ENCODE measurements at regions not wholly inside any gene's neighbourhood (a gene's known extent, or its start where the extent isn't known, plus 50 kb on each side); places are given as distances from the start of the nearest gene placed in this dataset.
"Not testable (repeated sequence)": the region's sequence is repeated elsewhere in the genome, so short reads cannot be mapped to it uniquely, and the experiment has no call there.

DNA sequence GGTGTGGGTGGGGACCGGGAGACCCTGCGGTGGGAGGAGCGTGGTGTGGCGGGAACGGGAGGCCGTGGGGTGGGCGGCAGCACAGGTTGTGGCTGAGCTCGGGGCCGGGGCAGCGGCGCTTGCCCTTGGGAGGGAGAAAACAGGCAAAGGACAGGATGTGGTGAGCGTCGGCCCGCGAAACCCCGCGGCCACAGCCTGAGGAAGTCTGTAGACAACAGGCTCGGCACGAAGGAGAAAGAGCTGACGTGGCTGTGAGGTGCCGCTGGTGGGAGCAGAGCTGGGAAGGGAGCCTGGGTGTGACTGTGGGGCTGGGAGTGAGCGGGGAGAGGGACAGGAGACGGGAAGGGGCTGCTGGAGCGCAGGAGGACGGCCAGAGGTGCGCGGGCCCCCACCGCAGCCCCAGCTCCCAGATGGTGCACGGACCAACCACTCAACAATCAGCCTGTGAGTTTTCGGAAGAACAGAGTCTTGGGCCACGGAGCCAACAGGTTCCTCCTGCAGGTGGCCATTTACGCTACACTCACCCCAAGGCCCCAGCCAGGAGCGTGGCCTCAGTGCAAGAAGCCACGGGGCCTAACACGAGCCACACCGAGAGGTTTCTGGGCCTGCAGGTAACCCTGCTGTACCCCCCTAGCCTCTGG is 202.8 kb downstream of the DLL1 start:
- FAIRE-seq (peak; percentile 68), DNase-seq (ENCODE audit: insufficient read length, low spot score) (peak; percentile 92)

DNA sequence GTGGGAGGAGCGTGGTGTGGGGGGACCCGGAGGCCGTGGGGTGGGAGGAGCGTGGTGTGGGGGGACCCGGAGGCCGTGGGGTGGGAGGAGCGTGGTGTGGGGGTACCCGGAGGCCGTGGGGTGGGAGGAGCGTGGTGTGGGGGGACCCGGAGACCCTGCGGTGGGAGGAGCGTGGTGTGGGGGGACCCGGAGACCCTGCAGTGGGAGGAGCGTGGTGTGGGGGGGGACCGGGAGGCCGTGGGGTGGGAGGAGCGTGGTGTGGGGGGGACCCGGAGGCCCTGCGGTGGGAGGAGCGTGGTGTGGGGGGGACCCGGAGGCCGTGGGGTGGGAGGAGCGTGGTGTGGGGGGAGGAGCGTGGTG is 203.5 kb downstream of the DLL1 start:
- not testable (repeated sequence) for FAIRE-seq; DNase-seq (ENCODE audit: insufficient read length, low spot score)

DNA sequence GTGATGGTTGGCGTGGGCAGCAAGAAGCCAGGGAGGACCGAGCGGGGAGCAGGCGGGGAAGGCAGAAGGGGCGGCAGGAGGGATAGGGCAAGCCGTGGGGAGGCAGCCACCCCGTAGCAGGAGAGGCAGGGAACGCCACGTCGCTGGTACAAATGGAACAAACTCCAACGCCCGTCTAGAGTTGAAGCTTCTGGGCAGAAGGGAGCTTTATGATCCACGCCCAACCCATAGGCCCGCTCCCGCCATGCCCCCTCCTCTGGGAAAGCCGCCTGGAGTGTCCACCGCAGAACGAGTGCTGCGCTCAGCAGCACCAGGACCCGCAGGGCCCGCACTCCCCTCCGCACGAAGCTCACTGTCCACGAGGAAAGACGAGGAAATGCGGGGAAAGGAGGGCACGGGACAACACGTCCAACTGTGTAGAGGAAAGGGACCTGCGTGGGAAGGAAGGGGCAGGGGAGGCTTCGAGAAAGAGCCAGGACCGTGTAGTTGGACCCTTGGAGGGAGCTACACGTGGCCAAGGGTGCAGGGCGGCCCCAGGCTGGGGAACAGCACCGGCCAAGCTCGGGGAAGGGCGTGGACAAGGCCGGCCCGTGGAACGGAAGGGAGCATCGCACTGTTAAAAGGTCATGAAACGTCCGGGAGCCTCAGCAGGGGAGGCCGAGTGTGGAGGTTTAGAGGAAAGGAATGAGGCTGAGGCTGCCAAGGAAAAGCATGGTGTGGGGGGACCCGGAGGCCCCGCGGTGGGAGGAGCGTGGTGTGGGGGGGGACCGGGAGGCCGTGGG is 204.0 kb downstream of the DLL1 start:
- DNase-seq (ENCODE audit: insufficient read length, low spot score), result no peak

DNA sequence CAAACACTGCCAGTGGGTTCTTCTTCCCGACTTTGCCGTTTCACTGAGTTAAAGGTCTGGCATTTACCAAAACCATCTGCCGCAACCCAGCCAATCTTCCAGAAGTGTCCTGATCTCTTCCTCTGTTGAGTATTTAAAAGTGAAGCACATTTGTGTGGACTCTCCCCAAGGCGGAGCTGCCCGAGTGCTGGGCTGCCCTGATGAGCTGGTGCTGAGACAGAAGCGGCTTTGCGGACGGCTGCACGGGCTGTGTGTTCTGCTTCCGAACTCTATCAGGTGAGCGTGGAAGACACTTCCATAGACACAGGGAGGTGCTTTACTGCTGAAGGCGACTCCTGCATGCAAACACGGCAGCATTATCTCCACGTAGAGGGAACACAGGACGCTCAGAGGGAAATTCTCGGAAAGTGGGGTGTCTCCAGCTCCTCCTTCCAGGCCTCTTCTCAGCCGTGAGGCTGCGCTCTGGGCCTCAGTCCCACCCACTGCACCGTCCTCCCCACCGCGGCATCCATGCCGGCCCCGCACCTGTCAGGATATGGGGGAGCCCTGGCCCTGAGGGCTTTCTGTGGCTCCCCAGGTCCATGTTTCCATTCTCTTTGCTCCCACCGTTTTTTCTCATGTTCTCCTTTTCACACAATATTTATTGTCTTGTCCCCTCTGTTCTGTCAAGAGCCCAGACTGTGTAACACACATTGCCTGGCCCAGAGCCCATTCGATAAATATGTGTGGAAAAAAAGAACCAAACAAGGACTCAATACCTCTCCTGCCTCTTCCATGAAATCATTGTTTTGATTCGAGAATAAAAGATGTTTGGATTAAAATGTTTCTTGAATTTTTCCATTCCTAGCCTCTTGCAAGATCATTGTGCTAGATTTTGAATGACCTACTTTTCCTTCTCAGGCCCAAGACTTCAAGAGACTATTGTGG is 205.1 kb downstream of the DLL1 start:
- DNase-seq (ENCODE audit: insufficient read length, low spot score), result no peak
- no peak for FAIRE-seq

More for the DNA sequence above, 204.0 kb downstream of the DLL1 start:
- no peak for FAIRE-seq

DNA sequence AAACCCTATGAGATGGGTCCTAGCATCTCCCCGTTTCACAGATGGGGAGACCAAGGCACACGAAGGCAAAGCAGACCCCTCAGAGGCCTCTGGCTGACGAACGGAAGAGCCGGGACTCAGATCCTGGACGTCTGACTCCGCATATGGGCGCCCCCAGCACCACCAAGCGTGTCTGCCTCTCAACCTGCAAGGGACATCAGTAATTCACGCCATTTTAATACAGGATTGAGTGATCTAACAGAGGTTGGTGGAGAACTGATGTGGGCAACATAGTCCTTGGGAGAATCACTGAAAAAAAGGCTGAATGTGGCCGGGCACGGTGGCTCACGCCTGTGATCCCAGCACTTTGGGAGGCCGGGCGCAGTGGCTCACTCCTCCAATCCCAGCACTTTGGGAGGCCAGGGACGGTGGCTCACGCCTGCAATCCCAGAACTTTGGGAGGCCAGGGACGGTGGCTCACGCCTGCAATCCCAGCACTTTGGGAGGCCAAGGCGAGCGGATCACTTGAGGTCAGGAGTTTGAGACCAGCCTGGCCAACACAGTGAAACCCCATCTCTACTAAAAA is 206.6 kb downstream of the DLL1 start:
- DNase-seq (ENCODE audit: insufficient read length, low spot score), result no peak
- FAIRE-seq, result no peak

DNA sequence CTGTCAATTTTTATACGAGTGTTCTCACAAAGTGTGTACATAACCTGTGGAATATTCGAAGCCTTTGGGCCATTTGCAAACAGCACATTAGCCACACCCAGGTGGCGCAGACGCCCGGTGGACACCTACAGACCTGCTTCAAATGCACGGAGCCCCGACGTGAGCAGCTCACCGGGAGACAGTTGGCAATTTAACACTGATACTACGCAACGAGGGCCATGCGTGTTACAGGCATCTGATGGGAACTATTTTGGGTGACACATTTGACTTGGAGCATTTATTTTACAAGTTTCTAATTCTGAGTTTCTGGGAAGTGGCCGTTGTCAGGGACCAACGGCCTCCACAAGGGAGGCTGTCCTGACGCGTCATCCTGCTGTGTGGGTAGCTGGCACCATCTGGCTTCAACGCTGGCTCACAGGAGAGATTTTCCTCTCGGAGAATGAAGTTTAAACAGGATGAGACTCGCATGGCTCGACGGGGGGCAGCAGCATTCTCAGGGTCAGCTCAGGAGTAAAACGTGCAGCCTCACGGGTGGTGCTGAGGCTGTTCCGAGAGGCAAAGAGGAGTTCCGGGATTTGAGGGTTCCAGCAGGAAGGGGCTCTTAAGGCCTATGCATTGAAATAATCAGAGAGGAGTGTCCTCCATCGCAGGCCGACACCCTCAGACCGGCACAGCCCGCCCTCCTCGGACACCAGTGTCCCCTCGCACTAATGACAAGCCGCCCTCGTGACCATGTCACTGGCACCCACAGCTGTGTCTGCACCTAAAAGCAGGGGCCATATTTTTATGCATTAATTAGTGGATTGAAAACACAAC is 207.4 kb downstream of the DLL1 start:
- FAIRE-seq (no peak), DNase-seq (ENCODE audit: insufficient read length, low spot score) (no peak)

DNA sequence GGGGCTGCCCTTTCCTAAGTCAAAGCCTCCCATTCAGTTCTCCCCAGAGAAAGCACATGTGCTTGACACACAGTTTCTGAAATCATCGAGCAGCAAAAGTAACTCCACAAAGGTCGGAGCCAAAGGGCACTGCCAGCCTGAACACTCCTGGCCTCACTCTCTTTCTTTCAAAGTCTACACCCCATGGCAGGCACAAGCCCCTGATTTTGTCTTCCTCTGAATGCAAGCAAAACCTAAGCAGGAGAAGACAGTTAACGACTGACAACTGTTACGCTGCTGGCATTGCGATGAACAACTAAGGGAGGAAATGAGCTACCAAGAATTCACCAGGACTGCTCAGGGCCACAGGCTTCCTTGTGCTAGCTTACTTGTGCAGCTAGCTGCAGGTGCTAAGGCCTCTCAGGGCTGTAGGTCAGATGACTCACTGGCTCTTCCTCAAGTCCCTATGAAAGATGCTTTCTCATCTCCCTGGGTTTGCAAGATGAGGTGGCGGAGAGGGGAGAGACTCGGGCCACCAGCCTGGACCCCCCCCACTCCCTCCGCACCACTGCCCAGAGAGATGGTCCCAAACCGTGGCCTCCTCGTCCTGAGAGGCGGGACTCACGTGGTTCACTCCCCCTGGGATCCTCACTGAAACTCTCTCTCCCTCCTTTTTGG is 208.2 kb downstream of the DLL1 start:
- DNase-seq (ENCODE audit: insufficient read length, low spot score) (no peak), FAIRE-seq (no peak)

DNA sequence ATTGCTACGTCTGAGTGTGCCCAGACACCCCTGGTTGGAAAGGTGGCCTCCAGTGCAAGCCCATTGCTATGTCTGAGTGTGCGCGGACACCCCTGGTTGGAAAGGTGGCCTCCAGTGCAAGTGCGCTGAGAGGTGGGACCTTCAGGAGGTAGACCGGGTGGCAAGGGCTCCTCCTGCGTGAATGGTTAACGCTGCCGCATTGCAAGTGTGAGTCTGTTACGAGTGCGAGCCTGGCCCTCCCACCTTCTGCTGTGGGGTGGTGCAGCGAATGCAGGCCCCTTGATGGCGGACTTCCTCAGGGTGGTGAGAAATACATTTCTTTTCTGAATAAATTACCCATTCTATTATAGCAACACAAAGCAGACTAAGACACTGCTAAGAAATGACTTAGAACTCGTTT is 208.8 kb downstream of the DLL1 start:
- FAIRE-seq (no peak), DNase-seq (ENCODE audit: insufficient read length, low spot score) (no peak)

DNA sequence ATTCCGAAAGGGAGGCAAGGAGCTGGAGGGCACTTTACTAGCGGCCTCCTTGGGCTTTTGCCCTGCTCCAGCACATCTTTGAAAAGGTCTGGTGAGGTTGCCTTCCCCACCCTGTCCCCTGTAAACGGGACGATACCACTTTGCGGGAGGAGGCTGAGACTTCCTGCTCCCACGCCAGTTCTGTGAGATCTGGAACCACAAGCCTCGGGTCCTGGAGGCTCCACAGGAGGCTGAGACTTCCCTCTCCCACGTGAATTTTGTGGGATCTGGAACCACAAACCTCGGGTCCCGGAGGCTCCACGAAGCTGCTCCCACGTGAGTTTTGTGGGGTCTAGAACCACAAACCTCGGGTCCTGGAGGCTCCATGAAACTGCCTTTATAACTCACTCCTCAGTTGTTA is 209.3 kb downstream of the DLL1 start:
- DNase-seq (ENCODE audit: insufficient read length, low spot score) (no peak), FAIRE-seq (no peak)

DNA sequence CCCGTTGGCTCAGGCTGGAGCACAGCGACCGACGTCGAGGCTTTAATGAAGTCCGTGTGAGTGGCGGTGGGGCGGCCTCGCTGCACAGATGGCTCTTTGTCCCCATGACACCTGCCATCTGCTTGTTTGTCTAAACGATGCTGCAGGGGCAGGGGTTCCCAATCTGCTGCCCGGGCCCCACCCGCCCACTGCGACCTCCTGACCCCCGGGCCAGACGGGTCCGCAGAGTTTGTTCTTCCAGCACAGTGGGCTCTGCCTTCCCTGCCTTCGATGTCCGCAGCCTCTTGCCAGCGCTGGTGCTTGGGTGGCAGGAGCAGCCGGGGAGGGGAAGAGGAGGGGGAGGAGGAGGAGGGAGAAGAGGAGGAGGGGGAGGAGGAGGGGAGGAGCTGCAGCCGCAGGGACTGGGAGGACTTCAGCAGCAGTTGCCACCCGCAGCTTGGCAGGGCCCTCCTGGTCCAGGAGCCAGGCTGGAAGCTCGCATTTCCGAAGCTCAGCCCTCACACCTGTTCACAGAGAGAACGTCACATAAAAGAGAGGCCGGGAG is 210.0 kb downstream of the DLL1 start:
- DNase-seq (ENCODE audit: insufficient read length, low spot score) (no peak), FAIRE-seq (no peak)

DNA sequence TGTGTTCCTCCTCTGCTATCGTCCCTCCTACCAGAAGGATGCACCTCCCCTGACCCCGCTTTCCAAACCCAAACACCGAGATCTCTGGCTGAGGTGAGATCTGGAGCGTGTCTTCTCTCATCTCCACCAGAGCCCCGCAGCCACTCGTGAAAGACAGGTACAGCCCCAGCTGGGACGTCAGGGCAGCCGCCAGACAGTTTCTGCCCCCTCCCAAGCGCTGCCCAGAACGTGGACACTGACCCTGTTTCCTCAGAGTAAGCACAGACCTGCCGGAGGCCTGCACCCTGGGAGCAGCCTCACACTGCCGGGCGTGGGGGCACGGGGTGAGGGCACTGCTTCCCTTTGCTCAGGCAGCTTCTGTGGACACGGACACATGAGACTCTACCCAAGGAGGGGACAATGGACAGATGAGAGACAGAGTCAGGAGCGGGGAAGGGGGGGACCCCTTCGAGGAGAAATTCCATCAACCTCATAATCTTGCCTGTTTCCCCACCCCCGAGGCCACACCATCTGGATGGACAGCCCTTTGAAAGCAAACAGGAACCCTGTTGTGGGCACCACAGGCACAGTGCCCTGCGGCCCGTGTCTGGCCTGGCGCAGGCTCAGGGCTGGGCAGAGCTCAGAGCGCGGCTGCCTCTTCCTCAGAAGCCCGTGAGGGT is 210.6 kb downstream of the DLL1 start:
- FAIRE-seq (no peak), DNase-seq (ENCODE audit: insufficient read length, low spot score) (no peak)

DNA sequence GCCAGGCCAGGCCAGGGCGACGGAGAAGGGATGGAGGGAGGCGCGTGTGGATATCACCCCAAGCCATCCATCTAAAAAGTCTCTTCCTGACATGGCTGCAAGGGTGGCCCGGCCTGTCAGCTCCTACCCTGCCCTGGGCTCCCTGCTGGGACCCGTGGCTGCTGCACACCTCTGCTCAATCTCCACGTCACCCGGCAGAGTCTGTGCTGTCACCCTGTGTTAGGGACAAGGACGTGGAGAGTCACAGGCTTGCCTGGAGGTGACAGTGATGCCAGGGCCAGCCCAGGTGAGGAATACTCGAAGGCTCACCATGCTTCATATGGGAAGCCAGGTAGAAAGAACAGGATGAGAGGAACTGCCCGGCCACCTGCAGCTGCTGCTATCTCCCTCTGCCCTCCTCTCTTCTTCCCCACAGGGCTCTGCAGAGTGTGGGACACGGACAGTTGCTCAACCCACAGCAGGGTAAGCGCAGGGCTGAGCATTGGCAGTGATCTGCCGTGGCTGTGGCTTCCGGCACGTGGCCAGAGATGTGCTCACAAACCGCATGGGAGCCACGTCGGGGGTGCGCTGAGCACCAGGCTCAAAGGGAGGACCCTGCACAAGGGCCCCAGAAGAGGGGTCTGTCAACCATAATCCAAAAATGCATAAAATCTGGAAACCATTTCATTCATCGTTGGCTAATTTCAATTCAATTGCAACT is 214.3 kb downstream of the DLL1 start:
- FAIRE-seq, result no peak
- no peak for DNase-seq (ENCODE audit: insufficient read length, low spot score)

DNA sequence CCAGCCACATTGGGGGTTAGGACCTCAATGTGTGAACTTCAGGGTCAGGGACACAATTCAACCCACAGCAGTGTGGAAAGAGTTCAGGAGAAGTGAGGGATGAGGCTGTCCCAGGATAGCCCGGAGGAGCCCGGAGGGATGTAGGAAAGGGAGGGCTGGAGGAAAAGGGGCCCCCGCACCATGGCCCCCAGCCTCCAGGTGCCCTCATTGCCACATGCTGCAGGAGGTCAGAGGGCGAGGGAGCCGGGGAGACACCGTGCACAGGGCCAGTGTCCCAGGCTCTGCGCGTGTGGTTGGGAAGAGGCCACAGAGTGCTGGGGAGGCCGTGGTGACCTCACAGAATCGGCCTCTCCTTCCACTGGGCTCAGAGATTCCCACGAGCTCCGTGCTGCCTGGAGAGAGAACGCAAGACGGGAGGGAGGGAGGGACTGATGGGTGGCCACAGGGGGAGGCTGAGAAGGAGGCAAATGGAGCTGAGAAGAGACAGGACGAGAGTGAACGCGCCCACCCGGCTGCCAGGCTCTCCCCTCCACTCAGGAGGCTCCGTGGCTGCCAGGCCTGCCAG is 215.1 kb downstream of the DLL1 start:
- FAIRE-seq, result no peak
- no peak for DNase-seq (ENCODE audit: insufficient read length, low spot score)

DNA sequence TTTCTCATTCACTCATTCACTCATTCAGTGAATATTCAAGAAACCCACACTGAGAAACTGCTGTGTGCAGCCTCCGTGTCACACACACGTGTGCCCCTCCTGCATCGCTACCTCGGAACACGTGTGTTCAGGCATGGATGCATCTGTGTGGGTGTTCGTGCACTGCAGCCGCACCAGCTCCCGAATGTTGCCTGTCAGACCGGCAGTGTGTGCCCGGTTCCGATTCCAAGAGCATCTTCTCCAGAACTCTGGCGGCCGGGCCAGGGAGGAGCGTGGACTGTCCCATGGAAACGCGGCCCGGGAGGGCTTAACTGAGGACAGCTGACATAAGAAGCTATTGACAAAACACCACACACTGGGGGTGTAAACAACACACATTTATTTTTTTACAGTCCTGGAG is 216.0 kb downstream of the DLL1 start:
- DNase-seq (ENCODE audit: insufficient read length, low spot score) (no peak), FAIRE-seq (no peak)

DNA sequence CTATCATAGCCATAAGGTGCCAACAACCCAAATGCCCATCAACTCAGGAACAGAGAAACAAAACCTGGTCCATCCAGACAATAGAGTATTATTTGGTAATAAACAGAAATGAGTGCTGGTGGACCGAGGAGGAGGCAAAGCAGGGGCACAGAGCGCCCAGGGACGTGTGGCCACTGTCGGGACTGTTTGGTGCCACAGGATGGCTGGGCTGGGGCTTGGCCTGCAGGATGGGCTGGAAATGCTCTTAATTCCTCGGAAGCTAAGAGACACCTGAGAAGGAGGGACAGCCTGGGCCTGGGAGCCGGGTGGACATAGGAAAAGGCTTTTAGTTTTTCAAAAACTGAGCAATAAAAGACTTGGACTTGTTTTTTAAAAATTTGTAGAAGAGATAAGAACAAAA is 216.4 kb downstream of the DLL1 start:
- FAIRE-seq, result no peak
- no peak for DNase-seq (ENCODE audit: insufficient read length, low spot score)

DNA sequence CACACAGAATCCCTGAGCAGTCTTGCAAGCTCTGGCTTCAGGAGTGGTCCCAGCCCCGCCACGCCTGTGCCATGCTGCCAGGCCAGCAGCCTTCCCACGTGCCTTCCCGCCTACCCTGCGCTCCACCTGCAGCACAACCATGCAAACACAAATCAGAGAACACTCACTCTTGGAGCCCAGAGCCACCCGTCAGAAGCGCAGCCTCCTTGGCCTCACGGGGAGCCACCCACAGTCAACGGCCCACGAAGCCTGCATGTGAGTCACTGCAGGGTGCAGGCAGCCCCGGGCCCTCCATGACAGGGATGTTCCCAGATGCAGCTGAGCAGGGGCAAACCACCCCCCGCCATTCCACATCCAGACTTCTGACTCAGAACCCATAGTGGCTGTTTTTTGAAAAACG is 217.0 kb downstream of the DLL1 start:
- FAIRE-seq, result no peak
- no peak for DNase-seq (ENCODE audit: insufficient read length, low spot score)

DNA sequence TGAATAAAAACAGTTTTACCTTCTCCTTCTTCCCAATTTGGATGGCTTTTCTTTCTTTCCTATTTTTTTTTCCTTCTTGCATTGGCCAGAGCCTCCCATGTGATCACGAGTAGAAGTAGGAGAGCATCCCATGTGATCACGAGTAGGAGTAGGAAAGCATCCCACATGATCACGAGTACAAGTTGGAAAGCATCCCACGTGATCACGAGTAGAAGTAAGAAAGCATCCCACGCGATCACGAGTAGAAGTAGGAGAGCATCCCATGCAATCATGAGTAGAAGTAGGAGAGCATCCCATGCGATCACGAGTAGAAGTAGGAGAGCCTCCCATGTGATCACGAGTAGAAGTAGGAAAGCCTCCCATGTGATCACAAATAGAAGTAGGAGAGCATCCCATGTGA is 218.6 kb downstream of the DLL1 start:
- FAIRE-seq, result no peak

DNA sequence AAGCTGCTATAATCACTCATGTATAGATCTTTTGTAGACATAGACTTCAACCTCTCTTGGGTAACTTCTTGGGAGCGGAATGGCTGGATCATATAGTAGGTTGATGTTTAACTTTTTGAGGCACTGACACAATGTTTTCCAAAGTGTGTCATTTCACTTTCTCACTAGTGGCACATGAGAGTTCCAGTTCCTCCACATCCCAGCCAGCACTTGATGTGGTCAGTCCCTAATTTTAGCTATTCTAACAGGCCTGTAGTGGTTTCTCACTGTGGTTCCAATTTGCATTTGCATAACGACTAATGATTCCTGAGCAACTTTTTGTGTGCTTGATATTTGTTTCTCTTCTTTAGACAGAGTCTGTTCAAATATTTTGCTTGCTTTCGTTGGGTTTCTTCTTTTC is 221.3 kb downstream of the DLL1 start:
- FAIRE-seq, result no peak
- no peak for DNase-seq (ENCODE audit: insufficient read length, low spot score)

More for the DNA sequence above, 218.6 kb downstream of the DLL1 start:
- DNase-seq (ENCODE audit: insufficient read length, low spot score), result no peak
